GM21619 (cell line): ENCODE measurements at regions not wholly inside any gene's neighbourhood (a gene's known extent, or its start where the extent isn't known, plus 50 kb on each side); places are given as distances from the start of the nearest gene placed in this dataset.
"Not testable (repeated sequence)": the region's sequence is repeated elsewhere in the genome, so short reads cannot be mapped to it uniquely, and the experiment has no call there.

Experiments
- ATAC-seq: cut with Tn5 transposase; IDR thresholded peaks from one replicate; pipeline ENCODE4 v1.9.1; 2021; ENCODE audit not compliant: unreplicated experiment

- no peak for ATAC-seq
Observed at GRCh38 chr9:7739595-7739994, 60.0 kb downstream of the DMAC1 start.

- ATAC-seq: no peak
Observed at GRCh38 chr9:7735311-7735710, 64.3 kb downstream of the DMAC1 start.

GRCh38 chr9:7730164-7730445, 69.5 kb downstream of the DMAC1 start:
- ATAC-seq: no peak

- ATAC-seq: no peak
Observed at GRCh38 chr9:7729371-7730163, 70.0 kb downstream of the DMAC1 start.

GRCh38 chr9:7721291-7721690, 78.3 kb downstream of the DMAC1 start:
- no peak for ATAC-seq

- ATAC-seq: not testable (repeated sequence)
Observed at GRCh38 chr9:7713088-7713487, 86.5 kb downstream of the DMAC1 start.

GRCh38 chr9:7710686-7711085, 88.9 kb downstream of the DMAC1 start:
- no peak for ATAC-seq

GRCh38 chr9:7707934-7708333, 91.6 kb downstream of the DMAC1 start:
- no peak for ATAC-seq

- no peak for ATAC-seq
Observed at GRCh38 chr9:7704543-7704942, 95.0 kb downstream of the DMAC1 start.

GRCh38 chr9:7691909-7692308, 107.7 kb downstream of the DMAC1 start:
- no peak for ATAC-seq

GRCh38 chr9:7690014-7690413, 109.6 kb downstream of the DMAC1 start:
- no peak for ATAC-seq

GRCh38 chr9:7688626-7689025, 111.0 kb downstream of the DMAC1 start:
- no peak for ATAC-seq

- no peak for ATAC-seq
Observed at GRCh38 chr9:7676609-7677156, 122.9 kb downstream of the DMAC1 start.

GRCh38 chr9:7671847-7672246, 127.7 kb downstream of the DMAC1 start:
- ATAC-seq: no peak

GRCh38 chr9:7668541-7668940, 131.0 kb downstream of the DMAC1 start:
- ATAC-seq: no peak

- ATAC-seq: no peak
Observed at GRCh38 chr9:7665874-7666273, 133.7 kb downstream of the DMAC1 start.

- no peak for ATAC-seq
Observed at GRCh38 chr9:7659766-7660165, 139.8 kb downstream of the DMAC1 start.

GRCh38 chr9:7656636-7657035, 142.9 kb downstream of the DMAC1 start:
- no peak for ATAC-seq

GRCh38 chr9:7653262-7653661, 146.3 kb downstream of the DMAC1 start:
- ATAC-seq: no peak

GRCh38 chr9:7640231-7640630, 159.3 kb downstream of the DMAC1 start:
- ATAC-seq: no peak

- ATAC-seq: no peak
Observed at GRCh38 chr9:7639471-7639870, 160.1 kb downstream of the DMAC1 start.

- no peak for ATAC-seq
Observed at GRCh38 chr9:7636838-7637467, 162.6 kb downstream of the DMAC1 start.

- no peak for ATAC-seq
Observed at GRCh38 chr9:7636309-7636708, 163.3 kb downstream of the DMAC1 start.
